ENCODE measurements at regions not wholly inside any gene's neighbourhood (a gene's known extent, or its start where the extent isn't known, plus 50 kb on each side); places are given as distances from the start of the nearest gene placed in this dataset.

DNA sequence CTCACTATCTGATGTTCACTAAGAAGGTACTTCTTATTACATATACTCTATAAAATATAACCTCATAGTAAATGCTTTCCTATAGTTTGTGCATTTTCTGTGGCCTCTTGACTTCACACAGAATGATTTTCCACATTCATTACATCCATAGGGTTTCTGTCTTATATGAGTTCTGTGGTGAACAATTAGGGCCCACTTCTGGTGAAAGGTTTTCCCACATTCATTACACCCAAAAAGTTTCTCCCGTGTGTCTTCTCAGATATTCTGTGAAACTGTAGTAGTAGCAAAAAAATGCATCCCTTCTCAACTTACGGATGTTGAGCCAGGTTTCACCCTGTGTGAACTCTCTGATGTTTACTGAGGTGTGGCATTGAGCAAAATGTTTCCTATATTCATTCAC is 119.3 kb downstream of the ZNF33B start:
- no peaks in the 10 kb centered on the region for H3K27me3 ChIP-seq (replicated peaks; ENCODE audit: insufficient read depth, low read length)
- H3K9ac ChIP-seq (ENCODE audit: low read length), result no peak overlapping the region
- H3K9me2 ChIP-seq (replicated peaks; ENCODE audit: insufficient read depth, low read length), result no peaks in the 10 kb centered on the region
- no peaks in the 10 kb centered on the region for H3F3A ChIP-seq (ENCODE audit: insufficient read depth, low read length)
- H4K20me1 ChIP-seq (ENCODE audit: insufficient read depth, low read length), result no peaks in the 10 kb centered on the region
- no peaks in the 10 kb centered on the region for H3K4me1 ChIP-seq (ENCODE audit: low read length)
- H2AFZ ChIP-seq (ENCODE audit: low read length), result no peak overlapping the region
- peaks cover 19% of the 10 kb centered on the region for H3K36me3 ChIP-seq (replicated peaks; ENCODE audit: insufficient read depth, low read length)
- no peak overlapping the region for H3K4me2 ChIP-seq (ENCODE audit: low read depth, low read length)
- H3K79me2 ChIP-seq (ENCODE audit: low read length), result no peaks in the 10 kb centered on the region
- DNase-seq, result no peak
- no peak overlapping the region for H3K4me3 ChIP-seq (ENCODE audit: low read length)
- H3K27ac ChIP-seq (ENCODE audit: low read length), result no peak overlapping the region
- TF ChIP-seq EZH2 (optimal IDR thresholded peaks at IDR 0.05; ENCODE audit: low read depth, low read length), result no peak
- TF ChIP-seq, protein P1, sequence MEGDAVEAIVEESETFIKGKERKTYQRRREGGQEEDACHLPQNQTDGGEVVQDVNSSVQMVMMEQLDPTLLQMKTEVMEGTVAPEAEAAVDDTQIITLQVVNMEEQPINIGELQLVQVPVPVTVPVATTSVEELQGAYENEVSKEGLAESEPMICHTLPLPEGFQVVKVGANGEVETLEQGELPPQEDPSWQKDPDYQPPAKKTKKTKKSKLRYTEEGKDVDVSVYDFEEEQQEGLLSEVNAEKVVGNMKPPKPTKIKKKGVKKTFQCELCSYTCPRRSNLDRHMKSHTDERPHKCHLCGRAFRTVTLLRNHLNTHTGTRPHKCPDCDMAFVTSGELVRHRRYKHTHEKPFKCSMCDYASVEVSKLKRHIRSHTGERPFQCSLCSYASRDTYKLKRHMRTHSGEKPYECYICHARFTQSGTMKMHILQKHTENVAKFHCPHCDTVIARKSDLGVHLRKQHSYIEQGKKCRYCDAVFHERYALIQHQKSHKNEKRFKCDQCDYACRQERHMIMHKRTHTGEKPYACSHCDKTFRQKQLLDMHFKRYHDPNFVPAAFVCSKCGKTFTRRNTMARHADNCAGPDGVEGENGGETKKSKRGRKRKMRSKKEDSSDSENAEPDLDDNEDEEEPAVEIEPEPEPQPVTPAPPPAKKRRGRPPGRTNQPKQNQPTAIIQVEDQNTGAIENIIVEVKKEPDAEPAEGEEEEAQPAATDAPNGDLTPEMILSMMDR (IDR thresholded peaks at IDR 0.05; ENCODE audit: low read length), result no peak
- TF ChIP-seq EZH2phosphoT487 (IDR thresholded peaks at IDR 0.05; ENCODE audit: low read length), result no peak
- no peaks in the 10 kb centered on the region for H3K9me3 ChIP-seq (replicated peaks; ENCODE audit: insufficient read depth, low read length)

DNA sequence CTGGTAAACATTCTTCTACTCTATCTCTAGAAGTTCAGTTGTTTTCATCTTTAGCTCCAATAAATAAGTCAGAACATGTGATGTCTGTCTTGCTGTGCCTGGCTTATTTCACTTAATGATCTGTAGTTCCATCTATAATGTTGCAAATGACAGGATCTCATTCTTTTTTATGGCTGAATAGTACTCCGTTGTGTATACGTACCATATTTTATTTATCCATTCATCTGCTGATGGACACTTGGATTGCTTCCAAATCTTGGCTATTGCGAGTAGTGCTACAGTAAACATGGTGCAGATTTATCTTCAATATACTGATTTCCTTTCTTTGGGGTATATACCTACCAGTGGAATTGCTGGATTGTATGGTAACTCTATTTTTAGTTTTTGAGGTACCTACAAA is 124.4 kb downstream of the ZNF33B start:
- Histone ChIP-seq H3K4me2 (ENCODE audit: low read depth, low read length) (no peak overlapping the region), H3K9me3 (replicated peaks; ENCODE audit: insufficient read depth, low read length) (no peaks in the 10 kb centered on the region)
- DNase-seq, result no peak

DNA sequence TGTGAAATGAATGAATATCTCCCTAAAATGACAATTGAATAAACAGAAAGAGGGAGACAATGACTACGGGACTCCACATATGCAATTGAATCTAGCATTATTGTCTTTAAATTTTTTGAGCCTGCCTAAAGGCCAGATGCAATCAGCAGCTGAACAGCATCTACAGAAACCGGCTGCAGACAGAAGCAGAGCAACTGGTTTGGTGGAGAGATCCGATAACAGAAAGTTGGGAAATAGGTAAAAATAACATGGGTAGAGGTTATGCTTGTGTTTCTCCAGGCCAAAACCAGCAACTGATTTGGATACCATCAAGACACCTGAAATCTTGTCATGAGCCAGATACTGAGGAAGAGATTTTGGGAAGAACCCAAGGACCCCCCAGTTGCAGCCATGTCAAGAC is 146.6 kb downstream of the ZNF33B start:
- Histone ChIP-seq H3K4me3 (ENCODE audit: low read length) (no peak overlapping the region), H3K36me3 (replicated peaks; ENCODE audit: insufficient read depth, low read length) (no peaks in the 10 kb centered on the region), H4K20me1 (ENCODE audit: insufficient read depth, low read length) (no peaks in the 10 kb centered on the region), H3K27me3 (replicated peaks; ENCODE audit: insufficient read depth, low read length) (no peaks in the 10 kb centered on the region), H3K4me1 (ENCODE audit: low read length) (no peaks in the 10 kb centered on the region), H3K79me2 (ENCODE audit: low read length) (no peaks in the 10 kb centered on the region), H3K4me2 (ENCODE audit: low read depth, low read length) (no peak overlapping the region), H3F3A (ENCODE audit: insufficient read depth, low read length) (no peaks in the 10 kb centered on the region), H3K9ac (ENCODE audit: low read length) (no peak overlapping the region), H3K9me3 (replicated peaks; ENCODE audit: insufficient read depth, low read length) (no peaks in the 10 kb centered on the region), H3K9me2 (replicated peaks; ENCODE audit: insufficient read depth, low read length) (no peaks in the 10 kb centered on the region), H3K27ac (ENCODE audit: low read length) (no peak overlapping the region), H2AFZ (ENCODE audit: low read length) (no peak overlapping the region)
- DNase-seq, result no peak
- TF ChIP-seq EZH2phosphoT487 (IDR thresholded peaks at IDR 0.05; ENCODE audit: low read length) (no peak), EZH2 (optimal IDR thresholded peaks at IDR 0.05; ENCODE audit: low read depth, low read length) (no peak)
- TF ChIP-seq, protein P1 (IDR thresholded peaks at IDR 0.05; ENCODE audit: low read length), result no peak

More for the DNA sequence above, 124.4 kb downstream of the ZNF33B start:
- H3K27me3 ChIP-seq (replicated peaks; ENCODE audit: insufficient read depth, low read length), result no peaks in the 10 kb centered on the region
- H3F3A ChIP-seq (ENCODE audit: insufficient read depth, low read length), result no peaks in the 10 kb centered on the region
- no peaks in the 10 kb centered on the region for H3K79me2 ChIP-seq (ENCODE audit: low read length)
- no peak overlapping the region for H3K27ac ChIP-seq (ENCODE audit: low read length)
- H3K9me2 ChIP-seq (replicated peaks; ENCODE audit: insufficient read depth, low read length), result no peaks in the 10 kb centered on the region
- H2AFZ ChIP-seq (ENCODE audit: low read length), result no peak overlapping the region
- TF ChIP-seq EZH2phosphoT487 (IDR thresholded peaks at IDR 0.05; ENCODE audit: low read length), result no peak
- no peak for TF ChIP-seq EZH2 (optimal IDR thresholded peaks at IDR 0.05; ENCODE audit: low read depth, low read length)
- TF ChIP-seq, protein P1 (IDR thresholded peaks at IDR 0.05; ENCODE audit: low read length), result no peak
- H3K4me1 ChIP-seq (ENCODE audit: low read length), result no peaks in the 10 kb centered on the region
- no peak overlapping the region for H3K9ac ChIP-seq (ENCODE audit: low read length)
- H3K36me3 ChIP-seq (replicated peaks; ENCODE audit: insufficient read depth, low read length), result no peaks in the 10 kb centered on the region
- H4K20me1 ChIP-seq (ENCODE audit: insufficient read depth, low read length), result no peaks in the 10 kb centered on the region
- no peak overlapping the region for H3K4me3 ChIP-seq (ENCODE audit: low read length)

Data from MM.1S (cell line).